GM12878 (cell line): ENCODE measurements at regions not wholly inside any gene's neighbourhood (a gene's known extent, or its start where the extent isn't known, plus 50 kb on each side); places are given as distances from the start of the nearest gene placed in this dataset.

Source experiments
- ATAC-seq: fragments of 200-7000 bp; cut with Tn5 transposase; 3 replicates; pipeline ENCODE4 v1.9.1; 2020; ENCODE audit warnings: mild to moderate bottlenecking, moderate library complexity
- BruUV-seq: library from RNA; stranded (reverse); fragments of 400-500 nt; replicated peaks from 2 replicates; lab custom pipeline; 2021; lab: Mats Ljungman, UMichigan
- CTCF ChIA-PET: fragments of 300-600 bp; sonication (Branson Sonifier 250); formaldehyde crosslinking; extraction: SDS; loops from one replicate; lab custom pipeline; 2021; ENCODE audit warnings: inconsistent platforms; lab: Yijun Ruan, JAX
- POLR2A ChIA-PET: fragments of 350-600 bp; formaldehyde crosslinking; extraction: SDS; loops from one replicate; lab custom pipeline; 2021; ENCODE audit warnings: inconsistent platforms; lab: Charles Lee
- RAD21 ChIA-PET: fragments of 300-600 bp; sonication (Branson Sonifier 250); formaldehyde crosslinking; loops from one replicate; lab custom pipeline; 2023; ENCODE audit warnings: antibody characterized with exemption; ENCODE audit not compliant: unreplicated experiment; lab: Charles Lee
- SMC1A ChIA-PET: fragments of 300-600 bp; sonication (Branson Sonifier 250); formaldehyde crosslinking; loops from one replicate; lab custom pipeline; 2023; ENCODE audit not compliant: unreplicated experiment, uncharacterized antibody; lab: Charles Lee
- DNase-seq: peaks from one replicate; pipeline ENCODE4 v3.0.0-alpha.2; 2011; ENCODE audit warnings: low read depth, low spot score
- FAIRE-seq: peaks from 3 replicates; lab custom pipeline; 2011; peaks lifted over from hg19 to GRCh38; lab: Jason Lieb, UNC
- H2AFZ ChIP-seq: 2 replicates; pipeline ENCODE4 v1.6.0; 2011; ENCODE audit warnings: low read depth, low read length, control low read depth; ENCODE audit not compliant: control insufficient read depth
- H3K27ac ChIP-seq: 2 replicates; pipeline ENCODE4 v1.5.1; 2011; ENCODE audit warnings: control low read depth; ENCODE audit not compliant: control insufficient read depth, insufficient read depth
- H3K27me3 ChIP-seq, 2 experiments: replicated peaks in 1 of 2; 2 replicates each; pipeline versions ENCODE4 v1.6.0 to v1.6.1; 2011; ENCODE audit warnings: low read length in 1 of 2; ENCODE audit not compliant: control insufficient read depth in 2 of 2, insufficient read depth in 2 of 2
- H3K36me3 ChIP-seq, 2 experiments: 2 replicates each; pipeline ENCODE4 v1.5.1; 2011; ENCODE audit warnings: low read length in 1 of 2; ENCODE audit not compliant: control insufficient read depth in 2 of 2, insufficient read depth in 2 of 2
- H3K4me1 ChIP-seq: 2 replicates; pipeline ENCODE4 v1.6.1; 2011; ENCODE audit warnings: mild to moderate bottlenecking, low read length, moderate library complexity, mixed read lengths; ENCODE audit not compliant: control insufficient read depth, insufficient read depth
- H3K4me2 ChIP-seq: 2 replicates; pipeline ENCODE4 v1.6.0; 2011; ENCODE audit warnings: control low read depth; ENCODE audit not compliant: control insufficient read depth, insufficient read depth
- H3K4me3 ChIP-seq: fragments of 200-600 bp; sonication (generic); 2 replicates; pipeline ENCODE4 v1.5.1; 2016
- H3K79me2 ChIP-seq: 2 replicates; pipeline ENCODE4 v1.6.0; 2011; ENCODE audit warnings: low read length; ENCODE audit not compliant: control insufficient read depth, insufficient read depth
- H3K9ac ChIP-seq: 2 replicates; pipeline ENCODE4 v1.8.0; 2011; ENCODE audit warnings: low read length, control low read depth, mixed read lengths; ENCODE audit not compliant: control insufficient read depth, insufficient read depth
- H3K9me3 ChIP-seq: replicated peaks from 3 replicates; pipeline ENCODE4 v1.5.1; 2011; ENCODE audit warnings: mild to moderate bottlenecking, low read length; ENCODE audit not compliant: control insufficient read depth, insufficient read depth
- H4K20me1 ChIP-seq: 2 replicates; pipeline ENCODE4 v1.6.0; 2011; ENCODE audit not compliant: control insufficient read depth, insufficient read depth
- CEBPB ChIP-seq, 2 experiments: fragments of 150-350 bp in 1 of 2; IDR thresholded peaks; 2 replicates each; pipeline ENCODE4 v1.6.1; 2012 to 2014; ENCODE audit warnings: low read depth in 2 of 2, low read length in 2 of 2, borderline replicate concordance in 1 of 2, inconsistent platforms in 1 of 2
- HSF1 ChIP-seq: fragments of 150-350 bp; IDR thresholded peaks from 2 replicates; pipeline ENCODE4 v1.6.1; 2014; ENCODE audit warnings: mild to moderate bottlenecking, low read depth, low read length
- PAX8 ChIP-seq: fragments of 450-650 bp; IDR thresholded peaks from 2 replicates; pipeline ENCODE4 v1.6.1; 2017; ENCODE audit warnings: mild to moderate bottlenecking, moderate library complexity
- RFX5 ChIP-seq: IDR thresholded peaks from 2 replicates; pipeline ENCODE4 v1.6.1; 2011; ENCODE audit warnings: low read depth, low read length, improper control_type of control experiment
- TCF12 ChIP-seq: IDR thresholded peaks from 2 replicates; pipeline ENCODE4 v1.6.1; 2011; ENCODE audit warnings: low read depth, mild to moderate bottlenecking, low read length
- ZBTB33 ChIP-seq: fragments of 450-650 bp; IDR thresholded peaks from 2 replicates; pipeline ENCODE4 v1.6.1; 2017; ENCODE audit warnings: mild to moderate bottlenecking
- WGBS: methylation state at CpG from one replicate; pipeline ENCODE4 v1.1.6; 2016; ENCODE audit warnings: low lambda C conversion rate; ENCODE audit not compliant: insufficient replicate concordance, insufficient coverage; ENCODE audit errors: missing lambda C conversion rate; 5-methylcytosine and 5-hydroxymethylcytosine counted together
- in situ Hi-C: fragments of 300-500 bp; cut with MboI; formaldehyde crosslinking; loops from 9 replicates; pipeline ENCODE4 v1.14.3; 2018; ENCODE audit warnings: mixed read lengths
- intact Hi-C: fragments of 100-400 bp; cut with micrococcal nuclease; formaldehyde crosslinking; loops from one replicate; pipeline ENCODE4 v1.14.2; 2022; ENCODE audit not compliant: unreplicated experiment
- TF ChIP-seq, protein P1 (sequence below): fragments of 450-650 bp; IDR thresholded peaks from 2 replicates; pipeline ENCODE4 v1.6.1; 2018; ENCODE audit warnings: mild to moderate bottlenecking, low read depth, moderate library complexity; ENCODE audit not compliant: partially characterized antibody

DNA sequence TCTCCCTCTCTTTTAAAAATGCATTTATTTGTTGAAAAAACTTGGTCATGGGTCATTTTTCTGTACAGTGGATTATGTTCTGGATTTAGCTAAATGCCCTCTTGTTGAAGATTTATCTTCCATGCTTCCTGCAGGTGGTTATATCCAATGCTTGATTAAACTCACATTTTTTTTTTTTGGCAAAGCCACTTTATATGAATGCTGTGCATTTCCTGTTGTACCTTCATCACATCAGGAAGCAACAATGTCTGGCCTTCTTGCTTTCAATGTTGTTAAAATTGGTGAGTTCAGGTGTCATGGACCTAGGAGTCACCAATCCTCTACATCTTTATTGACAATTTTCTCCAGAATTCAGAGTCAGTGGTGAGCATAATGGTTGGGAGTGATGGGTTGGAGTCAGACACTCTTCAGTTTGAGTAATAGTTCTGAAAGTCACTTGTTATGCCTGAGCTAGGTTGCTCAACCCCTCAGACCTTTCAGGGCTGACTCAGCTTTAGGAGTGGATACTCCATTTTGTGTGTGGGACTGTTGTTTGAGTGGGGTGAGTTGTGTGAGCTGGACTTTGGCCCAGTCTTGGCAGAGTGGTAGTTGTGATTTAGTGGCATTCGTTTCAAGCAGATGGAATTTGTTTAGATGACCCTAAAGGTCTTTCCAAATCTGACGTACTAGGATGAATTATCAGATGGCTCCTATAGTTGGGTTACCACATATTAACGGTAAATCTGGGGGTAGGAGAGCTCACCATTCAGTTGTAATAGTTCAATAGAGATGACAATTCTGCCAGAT is 213.5 kb upstream of the ZNF32 start:
- H2AFZ ChIP-seq, result no peak overlapping the region
- ATAC-seq (no peak), DNase-seq (no peak), FAIRE-seq (no peak)
- no peaks in the 10 kb centered on the region for H3K9me3 ChIP-seq
- SMC1A ChIA-PET, result interaction anchor here (0.8 kb wide), 1 partner anchor 168 kb away, joined by 3 read pairs; no protein-coding TSS in a partner anchor
- no peaks in the 10 kb centered on the region for H3K4me1 ChIP-seq
- POLR2A ChIA-PET, result no interaction called here
- in situ Hi-C loops, result loop anchor here (25.0 kb wide), 2 partner anchors 100 to 375 kb away; no protein-coding TSS in a partner anchor
- H4K20me1 ChIP-seq, result no peaks in the 10 kb centered on the region
- no peak overlapping the region for H3K27ac ChIP-seq
- intact Hi-C loops, result no loop called here
- CTCF ChIA-PET, result no interaction called here
- BruUV-seq, result no TSS peak
- H3K4me2 ChIP-seq, result no peak overlapping the region
- RAD21 ChIA-PET, result no interaction called here
- no peaks in the 10 kb centered on the region; a peak in 1 of 4 replicates for H3K27me3 ChIP-seq
- TF ChIP-seq TCF12 (no peak), HSF1 (no peak), RFX5 (no peak), CEBPB (IDR thresholded peaks at IDR 0.05; ENCODE audit: borderline replicate concordance in 1 of 2, low read depth in 2 of 2, low read length in 2 of 2) (no peak), ZBTB33 (no peak), PAX8 (no peak)
- TF ChIP-seq, protein P1, sequence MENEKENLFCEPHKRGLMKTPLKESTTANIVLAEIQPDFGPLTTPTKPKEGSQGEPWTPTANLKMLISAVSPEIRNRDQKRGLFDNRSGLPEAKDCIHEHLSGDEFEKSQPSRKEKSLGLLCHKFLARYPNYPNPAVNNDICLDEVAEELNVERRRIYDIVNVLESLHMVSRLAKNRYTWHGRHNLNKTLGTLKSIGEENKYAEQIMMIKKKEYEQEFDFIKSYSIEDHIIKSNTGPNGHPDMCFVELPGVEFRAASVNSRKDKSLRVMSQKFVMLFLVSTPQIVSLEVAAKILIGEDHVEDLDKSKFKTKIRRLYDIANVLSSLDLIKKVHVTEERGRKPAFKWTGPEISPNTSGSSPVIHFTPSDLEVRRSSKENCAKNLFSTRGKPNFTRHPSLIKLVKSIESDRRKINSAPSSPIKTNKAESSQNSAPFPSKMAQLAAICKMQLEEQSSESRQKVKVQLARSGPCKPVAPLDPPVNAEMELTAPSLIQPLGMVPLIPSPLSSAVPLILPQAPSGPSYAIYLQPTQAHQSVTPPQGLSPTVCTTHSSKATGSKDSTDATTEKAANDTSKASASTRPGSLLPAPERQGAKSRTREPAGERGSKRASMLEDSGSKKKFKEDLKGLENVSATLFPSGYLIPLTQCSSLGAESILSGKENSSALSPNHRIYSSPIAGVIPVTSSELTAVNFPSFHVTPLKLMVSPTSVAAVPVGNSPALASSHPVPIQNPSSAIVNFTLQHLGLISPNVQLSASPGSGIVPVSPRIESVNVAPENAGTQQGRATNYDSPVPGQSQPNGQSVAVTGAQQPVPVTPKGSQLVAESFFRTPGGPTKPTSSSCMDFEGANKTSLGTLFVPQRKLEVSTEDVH, result no peak
- 55% methylated on average over 3 of the region's 3 CpGs for WGBS
- no peaks in the 10 kb centered on the region for H3K36me3 ChIP-seq
- no peak overlapping the region for H3K9ac ChIP-seq
- H3K4me3 ChIP-seq, result no peak overlapping the region
- no peaks in the 10 kb centered on the region for H3K79me2 ChIP-seq
